ENCODE measurements at regions not wholly inside any gene's neighbourhood (a gene's known extent, or its start where the extent isn't known, plus 50 kb on each side); places are given as distances from the start of the nearest gene placed in this dataset.

DNA sequence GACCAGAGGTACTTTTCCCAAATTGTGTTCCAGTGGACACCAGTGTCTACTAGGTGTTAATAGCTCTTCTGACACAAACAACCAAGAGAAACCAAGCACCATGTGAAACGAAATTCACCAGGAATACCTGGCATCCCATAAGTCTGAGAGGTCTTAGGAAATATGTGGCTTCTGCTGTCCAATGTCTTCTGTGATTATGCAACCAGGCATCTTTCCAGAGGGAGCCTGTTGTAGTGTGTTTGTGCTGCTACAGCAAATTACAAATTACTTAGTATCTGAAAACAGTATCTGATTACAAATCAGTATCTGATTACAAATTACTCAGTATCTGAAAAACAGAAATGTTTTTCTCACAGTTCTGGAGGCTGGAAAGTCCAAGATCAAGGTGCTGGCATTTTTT, 133.6 kb upstream of the NPVF start:
- Histone ChIP-seq H3K36me3 (ENCODE audit: low read depth) (no peaks in the 10 kb centered on the region), H3K4me1 (replicated peaks; ENCODE audit: insufficient read depth) (no peaks in the 10 kb centered on the region), H3F3A (ENCODE audit: insufficient read depth, low read depth) (no peaks in the 10 kb centered on the region), H2AFZ (no peak overlapping the region), H3K4me3 (no peak overlapping the region), H3K79me2 (ENCODE audit: low read depth) (no peaks in the 10 kb centered on the region), H4K20me1 (ENCODE audit: insufficient read depth) (no peaks in the 10 kb centered on the region), H3K27ac (no peak overlapping the region), H3K9me3 (ENCODE audit: insufficient read depth, low read depth) (no peaks in the 10 kb centered on the region), H3K27me3 (ENCODE audit: insufficient read depth, low read depth) (peaks cover 45% of the 10 kb centered on the region), H3K4me2 (no peak overlapping the region), H3K9me2 (ENCODE audit: insufficient read depth) (no peaks in the 10 kb centered on the region)
- ChIA-PET POLR2A (ENCODE audit: unreplicated experiment) (no interaction called here), CTCF (no interaction called here)
- intact Hi-C loops (cut with micrococcal nuclease; ENCODE audit: unreplicated experiment), result no loop called here
- no TSS peak for BruUV-seq (replicated peaks)
- DNase-seq, result no peak
- no peak for TF ChIP-seq CTCF (conservative IDR thresholded peaks at IDR 0.05)
- TF ChIP-seq EZH2 (IDR thresholded peaks at IDR 0.05; ENCODE audit: low read depth), result no peak

- no peak overlapping the region for H3K4me3 ChIP-seq
- no peak overlapping the region for H3K4me2 ChIP-seq
- H3K79me2 ChIP-seq (ENCODE audit: low read depth), result no peaks in the 10 kb centered on the region
- H3K36me3 ChIP-seq (ENCODE audit: low read depth), result no peaks in the 10 kb centered on the region
- H3F3A ChIP-seq (ENCODE audit: insufficient read depth, low read depth), result no peaks in the 10 kb centered on the region
- no peak overlapping the region for H2AFZ ChIP-seq
- ChIA-PET CTCF (no interaction called here), POLR2A (ENCODE audit: unreplicated experiment) (no interaction called here)
- no peaks in the 10 kb centered on the region for H3K9me3 ChIP-seq (ENCODE audit: insufficient read depth, low read depth)
- no peak for DNase-seq
- BruUV-seq (replicated peaks), result no TSS peak
- no peaks in the 10 kb centered on the region for H3K4me1 ChIP-seq (replicated peaks; ENCODE audit: insufficient read depth)
- no peak overlapping the region for H3K27ac ChIP-seq
- H3K27me3 ChIP-seq (ENCODE audit: insufficient read depth, low read depth), result peaks cover 42% of the 10 kb centered on the region
- H3K9me2 ChIP-seq (ENCODE audit: insufficient read depth), result no peaks in the 10 kb centered on the region
- intact Hi-C loops (cut with micrococcal nuclease; ENCODE audit: unreplicated experiment), result no loop called here
- H4K20me1 ChIP-seq (ENCODE audit: insufficient read depth), result no peaks in the 10 kb centered on the region
- no peak for TF ChIP-seq CTCF (conservative IDR thresholded peaks at IDR 0.05)
- TF ChIP-seq EZH2 (IDR thresholded peaks at IDR 0.05; ENCODE audit: low read depth), result no peak
Measured at GRCh38 chr7:25368599-25369201, 140.4 kb upstream of the NPVF start.

DNA sequence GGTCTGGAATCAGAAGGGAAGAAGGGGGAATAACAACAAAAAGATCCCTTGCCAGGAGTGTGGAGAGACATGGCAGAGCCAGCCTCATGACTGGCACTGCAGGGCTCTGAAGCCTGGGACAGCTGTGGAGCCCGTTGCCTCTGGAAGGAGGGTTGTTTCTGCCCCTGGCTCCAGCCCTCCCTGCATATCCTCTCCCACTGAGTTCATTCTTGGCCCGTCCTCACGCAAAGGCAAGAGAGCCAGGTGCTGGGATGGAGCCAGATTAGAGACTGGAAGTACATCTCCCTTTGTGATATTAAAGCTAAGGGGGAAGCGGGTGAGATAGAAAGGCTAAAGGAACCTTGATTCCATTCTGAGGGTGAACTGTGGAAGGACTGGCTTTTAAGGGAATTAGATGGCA, 141.5 kb upstream of the NPVF start:
- POLR2A ChIA-PET (ENCODE audit: unreplicated experiment), result no interaction called here
- CTCF ChIA-PET, result no interaction called here

More for the DNA sequence above, 141.5 kb upstream of the NPVF start:
- Histone ChIP-seq H3K4me3 (no peak overlapping the region), H2AFZ (no peak overlapping the region), H3F3A (ENCODE audit: insufficient read depth, low read depth) (no peaks in the 10 kb centered on the region), H3K36me3 (ENCODE audit: low read depth) (no peaks in the 10 kb centered on the region), H3K9me3 (ENCODE audit: insufficient read depth, low read depth) (no peaks in the 10 kb centered on the region), H3K79me2 (ENCODE audit: low read depth) (no peaks in the 10 kb centered on the region), H4K20me1 (ENCODE audit: insufficient read depth) (no peaks in the 10 kb centered on the region), H3K27me3 (ENCODE audit: insufficient read depth, low read depth) (peaks cover 42% of the 10 kb centered on the region), H3K4me1 (replicated peaks; ENCODE audit: insufficient read depth) (no peaks in the 10 kb centered on the region), H3K27ac (no peak overlapping the region), H3K4me2 (no peak overlapping the region), H3K9me2 (ENCODE audit: insufficient read depth) (no peaks in the 10 kb centered on the region)
- TF ChIP-seq EZH2 (IDR thresholded peaks at IDR 0.05; ENCODE audit: low read depth), result no peak
- TF ChIP-seq CTCF (conservative IDR thresholded peaks at IDR 0.05), result no peak
- no peak for DNase-seq
- intact Hi-C loops (cut with micrococcal nuclease; ENCODE audit: unreplicated experiment), result no loop called here
- BruUV-seq (replicated peaks), result no TSS peak
